HG03442 (cell line): ENCODE measurements at regions not wholly inside any gene's neighbourhood (a gene's known extent, or its start where the extent isn't known, plus 50 kb on each side); places are given as distances from the start of the nearest gene placed in this dataset.

ENCODE experiments used
- ATAC-seq: cut with Tn5 transposase; IDR thresholded peaks from one replicate; pipeline ENCODE4 v1.9.1; 2021; ENCODE audit warnings: mild to moderate bottlenecking, moderate library complexity; ENCODE audit not compliant: unreplicated experiment

DNA sequence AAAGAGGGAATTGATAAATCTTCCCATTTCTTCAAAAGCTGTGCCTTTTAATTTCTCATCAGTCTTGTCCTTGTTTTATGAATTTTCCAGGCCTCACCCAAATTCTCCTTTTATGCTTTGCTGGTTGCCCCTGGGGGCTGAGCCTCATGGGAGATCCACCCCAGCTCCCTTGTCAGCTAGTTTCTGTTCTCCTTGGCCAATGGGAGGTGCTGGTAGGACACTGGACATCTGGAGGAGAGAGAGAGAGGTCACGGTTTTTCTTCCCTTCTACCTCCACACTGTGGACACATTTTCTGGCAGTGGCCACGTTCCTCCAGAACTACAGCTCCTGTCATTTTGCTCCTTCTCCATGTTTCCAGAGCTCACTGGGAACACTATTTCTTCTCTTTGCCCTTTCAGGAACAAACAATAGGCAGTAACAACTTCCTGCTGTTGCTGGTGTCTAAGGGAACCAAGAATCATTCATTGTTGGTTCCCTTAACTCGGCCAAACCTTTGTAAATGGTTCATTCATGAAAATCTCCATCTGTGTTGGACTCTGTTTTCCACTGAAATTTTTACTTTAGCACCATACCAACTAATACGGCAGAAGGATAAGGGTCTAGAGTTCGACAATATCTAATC is 334.5 kb downstream of the GPAT3 start:
- no peak for ATAC-seq

DNA sequence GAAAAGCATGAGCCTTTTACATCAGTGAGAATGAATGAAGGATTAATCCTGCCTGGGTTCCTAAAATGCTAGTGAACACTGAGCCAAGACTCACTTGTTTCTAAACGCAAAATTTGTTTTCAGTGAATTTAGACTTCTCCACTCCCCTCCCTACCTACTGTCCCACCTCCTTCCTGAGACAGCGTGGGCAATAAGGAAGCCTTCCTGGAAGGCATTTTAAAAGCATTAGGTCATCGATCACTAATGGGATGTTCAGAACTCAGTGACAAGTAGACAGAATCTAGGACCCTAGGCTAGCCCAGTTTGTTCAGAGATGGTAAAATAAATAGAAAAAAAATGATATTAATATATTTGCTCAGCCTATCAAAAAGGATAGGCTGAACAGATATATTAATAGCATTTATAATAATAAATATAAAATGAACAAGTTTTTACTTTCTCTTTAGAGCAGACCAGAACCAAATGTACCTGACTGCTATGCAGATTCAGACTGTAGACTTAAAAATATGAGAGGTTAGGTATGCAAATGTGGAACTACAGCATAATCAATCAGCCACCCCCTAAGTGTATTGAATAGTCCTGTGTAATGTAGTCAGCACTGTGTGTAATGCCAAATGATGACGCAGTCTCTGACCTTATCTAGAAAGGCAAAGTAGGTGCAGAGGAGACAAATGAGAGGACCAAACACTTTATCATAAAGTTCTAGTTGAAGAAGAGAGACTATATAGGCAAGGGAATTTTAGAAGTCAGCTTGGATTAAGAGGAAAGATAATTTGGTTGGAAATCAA is 331.1 kb downstream of the GPAT3 start:
- ATAC-seq, result no peak

DNA sequence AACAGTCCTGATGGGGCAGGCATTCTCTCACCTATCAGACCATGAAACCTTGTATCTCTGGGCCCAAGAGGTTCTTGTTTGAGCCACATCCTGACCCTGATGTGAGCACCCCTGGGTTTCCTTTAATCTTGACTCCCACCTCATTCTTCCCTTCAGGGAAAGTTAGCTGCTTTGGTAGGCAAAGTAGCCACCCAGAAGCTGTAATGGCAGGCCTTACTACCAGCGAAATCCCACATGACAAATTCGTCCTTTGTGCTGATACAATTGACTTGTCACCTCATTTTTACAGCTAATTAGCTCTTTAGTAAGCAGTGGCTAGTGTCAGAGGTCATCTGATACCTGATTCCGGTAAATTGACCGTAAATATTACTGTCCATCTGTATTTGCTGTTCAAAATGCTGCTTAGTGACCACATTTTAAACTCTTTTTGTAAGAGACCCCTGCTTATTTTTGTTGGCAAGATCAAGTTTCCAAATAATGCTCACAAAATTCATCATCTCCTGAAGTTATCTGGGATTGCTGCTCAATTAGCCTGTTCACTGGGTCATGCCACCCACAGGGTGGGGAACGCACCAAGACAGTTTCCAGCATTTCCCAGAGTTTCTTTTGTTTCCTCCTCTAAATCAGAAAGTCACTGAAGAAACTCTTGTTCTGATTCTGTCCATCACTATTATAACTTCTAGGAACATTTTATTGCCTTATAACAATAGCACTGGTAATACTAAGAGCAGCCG is 329.7 kb downstream of the GPAT3 start:
- no peak for ATAC-seq

DNA sequence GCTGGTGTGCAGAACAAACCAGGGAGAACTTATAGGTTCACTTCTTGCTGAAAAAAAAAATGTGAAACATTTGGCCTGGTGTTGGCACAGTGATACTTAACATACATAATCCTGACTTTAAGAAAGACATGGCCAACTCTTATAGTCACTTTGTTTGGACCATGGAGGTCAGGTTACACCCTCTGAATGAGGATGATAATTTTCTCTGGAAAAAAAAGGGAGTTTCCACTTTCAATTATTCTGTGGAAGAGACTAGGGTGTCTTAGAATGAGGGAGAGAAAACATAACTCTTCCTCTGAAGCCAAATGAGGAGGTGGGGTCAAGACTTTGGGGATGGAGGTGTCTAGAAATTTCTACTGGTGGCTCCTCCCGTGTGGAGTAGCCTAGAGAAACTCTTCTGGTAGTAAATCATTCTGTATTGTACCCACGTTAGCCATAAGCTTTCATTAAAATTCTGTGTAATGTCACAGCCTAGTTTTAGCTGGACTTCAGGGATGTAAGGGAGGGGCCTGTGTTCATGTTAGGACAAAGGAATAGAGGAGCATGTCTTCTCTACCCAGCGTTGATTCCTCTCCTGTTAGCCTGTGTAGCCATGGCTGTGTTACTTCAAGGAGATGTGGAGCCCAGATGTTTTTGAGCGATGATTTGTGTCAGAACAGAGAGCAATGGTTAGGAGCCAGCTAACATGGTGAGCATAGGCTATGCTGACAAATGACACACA is 328.3 kb downstream of the GPAT3 start:
- ATAC-seq, result no peak

DNA sequence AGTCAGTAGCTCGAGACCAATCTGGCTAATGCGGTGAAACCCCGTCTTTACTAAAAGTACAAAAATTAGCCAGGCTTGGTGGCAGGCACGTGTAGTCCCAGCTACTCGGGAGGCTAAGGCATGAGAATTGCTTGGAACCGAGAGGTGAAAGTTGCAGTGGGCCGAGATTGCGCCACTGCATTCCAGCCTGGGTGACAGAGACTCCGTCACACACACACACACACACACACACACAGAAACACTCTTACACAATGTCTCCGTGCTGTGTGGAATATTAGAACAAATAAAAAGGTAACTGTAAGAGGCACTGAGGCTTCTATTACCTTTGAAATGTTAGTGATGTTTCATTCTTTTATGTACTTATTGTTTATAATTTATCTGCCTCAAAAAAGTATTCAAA is 326.6 kb downstream of the GPAT3 start:
- ATAC-seq, result no peak

DNA sequence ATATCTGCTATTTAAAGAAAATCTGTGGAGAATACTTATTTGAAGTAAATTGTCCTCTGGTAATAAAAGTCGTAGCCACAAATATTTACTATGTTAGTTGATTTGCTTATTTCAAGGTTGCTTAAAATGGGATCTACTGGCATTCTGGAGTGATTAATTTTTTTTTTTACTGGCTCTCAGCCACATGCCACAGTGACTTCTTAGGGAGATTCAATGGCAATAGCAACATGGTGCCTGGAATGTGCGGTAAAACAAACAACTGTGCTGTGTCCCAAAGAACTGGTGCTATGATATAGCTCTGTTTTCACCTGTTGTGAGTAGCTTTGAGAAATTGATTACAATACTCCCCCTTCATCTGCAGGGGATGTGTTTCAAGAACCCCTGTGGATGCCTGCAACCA is 324.3 kb downstream of the GPAT3 start:
- no peak for ATAC-seq

DNA sequence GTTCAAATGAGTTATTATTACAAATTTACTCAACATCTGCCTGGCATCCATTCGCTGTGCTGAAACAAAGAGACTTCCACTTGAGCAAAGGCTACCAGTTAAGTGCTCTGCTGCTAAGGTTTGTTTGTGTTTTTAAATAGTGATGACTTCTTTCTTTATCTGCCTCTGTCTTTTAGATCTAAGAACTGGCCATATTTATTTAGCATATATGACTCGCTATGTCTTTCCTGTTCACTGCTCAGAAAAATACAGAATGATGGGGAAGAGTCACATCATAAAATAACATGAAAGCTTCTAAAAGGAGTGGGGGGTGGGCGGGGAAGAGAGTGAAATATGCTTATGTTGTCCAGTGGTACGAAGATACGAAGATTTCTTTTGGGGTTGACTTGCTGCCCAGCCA is 322.2 kb downstream of the GPAT3 start:
- no peak for ATAC-seq

DNA sequence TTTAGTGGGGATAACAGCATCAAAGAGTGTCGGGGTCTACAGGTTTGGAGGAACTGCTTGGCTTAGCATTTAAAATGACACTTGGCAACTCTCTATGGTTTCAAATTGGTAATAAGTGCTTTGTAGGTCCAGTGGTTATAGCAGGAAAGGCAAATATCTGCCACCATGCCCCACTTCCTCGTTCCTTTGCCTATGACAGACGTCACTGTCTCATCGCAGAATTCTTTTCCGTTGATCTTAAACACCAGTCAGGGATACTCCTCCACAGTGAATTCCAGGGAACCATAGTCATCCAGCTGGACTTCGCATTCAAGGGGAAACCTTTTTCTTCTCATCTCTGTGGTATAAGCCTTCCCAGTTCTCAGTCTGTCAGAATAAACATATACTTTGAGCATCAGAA is 319.1 kb downstream of the GPAT3 start:
- no peak for ATAC-seq

DNA sequence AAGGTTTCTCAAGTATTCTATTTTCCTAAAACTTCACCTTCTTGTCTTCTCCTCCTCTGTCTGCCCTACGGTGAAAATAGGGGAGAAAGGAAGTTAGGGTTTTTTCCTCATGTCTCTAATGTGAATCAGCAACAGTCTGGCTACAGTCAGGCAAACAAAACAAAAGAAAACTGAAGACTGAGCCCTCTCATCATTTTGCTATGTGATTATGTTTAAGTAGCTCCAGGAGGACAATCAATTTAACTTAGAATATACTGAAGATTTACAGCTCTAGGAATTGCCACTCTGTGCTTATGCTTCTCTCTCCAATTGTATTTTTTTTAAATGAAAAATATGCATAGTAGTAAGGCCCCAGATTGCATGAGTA is 316.2 kb downstream of the GPAT3 start:
- ATAC-seq, result no peak

DNA sequence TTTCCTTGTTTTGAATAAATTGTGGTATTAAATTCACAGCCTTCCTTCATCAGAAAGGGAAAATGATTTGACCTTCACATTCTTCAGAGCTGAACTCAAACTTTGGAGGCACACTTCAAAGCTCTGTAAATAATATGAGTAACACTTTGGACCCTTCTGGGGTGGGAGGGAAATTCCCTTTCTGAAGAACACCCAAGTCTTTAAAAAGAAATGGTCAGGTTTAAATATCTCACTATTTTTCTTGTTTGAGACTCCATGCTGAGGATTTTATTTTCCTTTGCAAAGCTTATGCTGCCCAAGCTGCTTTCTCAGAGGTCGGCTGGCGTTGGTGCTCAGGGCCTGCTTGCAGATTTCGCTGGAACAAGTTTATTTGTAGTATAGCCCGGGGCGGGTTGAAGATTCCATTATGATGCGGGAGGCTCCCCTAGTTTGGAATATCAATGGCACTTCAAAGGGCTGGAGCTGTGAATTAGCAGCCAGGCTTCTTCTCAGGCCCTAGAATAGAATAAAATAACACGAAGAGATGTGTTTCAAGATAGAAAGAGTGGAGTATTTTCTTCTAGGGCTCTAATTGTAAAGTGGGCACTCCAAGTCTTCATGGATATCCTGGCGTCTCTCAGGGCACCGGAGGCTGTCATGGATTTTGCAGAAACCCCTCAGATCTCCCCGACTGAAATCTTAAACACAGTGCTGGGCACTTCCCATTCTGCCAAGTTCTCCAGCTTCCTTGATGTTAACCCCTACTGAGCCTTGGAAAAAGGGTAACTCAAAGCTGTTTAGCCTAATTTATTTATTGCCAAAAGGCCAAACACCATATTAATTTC is 315.6 kb downstream of the GPAT3 start:
- ATAC-seq, result no peak

DNA sequence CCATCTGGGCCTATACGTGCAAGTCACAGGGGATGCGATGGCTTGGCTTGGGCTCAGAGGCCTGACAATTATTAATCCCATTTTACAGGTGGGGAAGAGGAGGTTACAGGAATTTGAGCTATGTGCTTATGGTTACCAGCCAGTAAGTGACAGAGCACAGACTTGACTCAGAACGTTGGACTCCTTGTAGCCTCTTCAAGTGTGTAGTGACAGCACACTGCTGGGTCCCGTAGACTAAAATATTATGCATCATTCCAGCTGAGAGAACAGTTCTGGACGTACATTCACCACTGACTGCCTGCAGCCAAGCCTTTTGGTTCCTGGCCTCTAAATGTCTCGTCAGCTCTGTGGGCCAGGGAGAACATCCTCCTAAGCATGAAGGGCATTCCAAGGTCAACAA is 314.5 kb downstream of the GPAT3 start:
- no peak for ATAC-seq

DNA sequence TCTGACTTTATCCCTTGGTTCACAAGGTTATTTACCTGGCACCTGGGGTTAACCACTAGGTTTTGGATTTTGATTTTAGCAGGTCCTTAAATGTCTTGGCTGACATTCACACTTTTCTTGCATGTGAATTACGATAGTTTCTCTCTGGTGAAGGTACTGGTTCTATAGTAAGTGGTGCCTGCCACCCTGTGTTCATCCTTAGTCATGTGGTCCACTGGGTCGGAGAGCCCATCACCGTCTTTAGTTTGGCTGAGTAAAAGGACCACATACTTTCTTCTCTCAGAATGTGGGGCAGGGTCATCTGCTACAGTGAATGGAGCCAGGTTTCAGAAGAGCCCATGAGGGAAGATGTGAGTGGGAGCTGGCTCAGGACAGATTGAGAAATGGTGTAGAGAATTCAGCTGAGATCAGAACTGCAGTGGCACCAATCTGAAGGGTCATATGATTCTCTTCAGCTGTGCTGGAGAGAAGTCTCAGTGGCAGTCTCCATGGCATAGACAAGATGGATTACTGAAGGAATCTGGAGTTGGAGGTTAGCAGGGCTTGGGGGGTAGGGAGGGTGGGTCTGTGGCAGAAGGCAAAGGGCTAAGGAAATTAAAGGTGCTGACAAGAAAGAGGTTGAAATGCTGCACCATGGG is 310.4 kb downstream of the GPAT3 start:
- ATAC-seq, result no peak

DNA sequence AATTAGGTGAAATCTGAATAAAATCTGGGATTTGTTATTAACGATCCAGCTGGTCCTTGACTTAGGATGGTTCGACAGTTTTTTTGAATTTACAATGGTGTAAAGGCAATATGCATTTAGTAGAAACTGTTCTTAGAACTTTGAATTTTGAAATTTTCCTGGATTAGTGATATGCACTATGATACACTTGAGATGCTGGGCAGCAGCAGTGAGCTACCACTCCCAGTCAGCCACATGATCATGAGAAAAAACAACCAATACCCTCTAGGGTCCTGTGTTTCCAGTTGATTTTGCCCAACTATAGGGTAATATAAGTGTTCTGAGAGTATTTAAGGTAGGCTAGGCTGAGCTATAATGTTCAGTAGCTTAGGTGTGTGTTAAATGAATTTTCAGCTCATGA is 303.7 kb downstream of the GPAT3 start:
- no peak for ATAC-seq

DNA sequence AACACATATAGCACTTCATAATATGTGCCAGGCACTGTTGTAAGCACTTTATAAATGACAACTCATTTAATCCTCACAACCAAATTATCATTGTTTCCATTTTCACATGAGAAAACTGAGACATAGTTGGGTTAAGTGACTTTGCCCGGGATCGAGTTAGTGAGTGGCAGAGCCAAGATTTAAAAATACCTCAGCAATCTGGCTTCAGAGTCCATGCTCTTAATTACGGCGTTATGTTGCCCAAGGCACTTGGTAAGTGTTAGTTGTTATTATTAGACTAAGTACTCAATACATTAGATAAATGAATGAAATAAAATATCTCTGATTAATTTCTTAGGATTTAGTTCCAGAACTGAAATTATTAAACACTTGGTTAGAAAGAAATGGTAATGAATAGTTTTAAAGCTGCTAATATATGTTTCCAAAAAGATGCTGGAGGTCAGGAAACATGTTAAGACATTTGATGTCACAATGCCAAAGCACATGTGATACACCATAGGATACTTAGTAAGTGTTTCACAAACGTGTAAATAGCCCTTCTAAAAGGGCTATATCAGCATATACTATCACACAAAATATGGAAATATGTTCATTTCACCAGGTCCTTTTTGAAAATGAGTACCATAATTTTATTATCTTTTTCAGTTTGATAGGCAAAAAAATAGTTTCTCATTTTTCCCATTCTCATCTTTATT is 301.9 kb downstream of the GPAT3 start:
- ATAC-seq, result no peak

DNA sequence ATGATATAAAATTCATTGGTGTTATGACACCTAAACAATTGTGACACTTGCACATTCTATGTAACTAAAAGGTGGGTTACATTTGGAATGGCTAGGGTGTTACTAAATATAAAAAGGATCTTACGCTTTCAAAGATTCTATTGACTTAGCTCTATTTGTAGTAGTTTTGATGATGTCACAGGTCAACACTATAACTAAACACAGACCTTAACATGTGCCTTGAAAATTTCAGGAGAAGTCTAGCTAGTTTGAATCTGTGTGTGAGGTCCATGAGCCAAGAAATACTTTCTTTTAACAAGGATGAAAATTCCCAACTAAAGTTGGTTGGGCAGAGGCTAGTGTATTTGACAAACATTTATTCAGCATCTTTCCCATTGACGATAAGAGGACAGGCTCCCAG is 298.0 kb downstream of the GPAT3 start:
- no peak for ATAC-seq

DNA sequence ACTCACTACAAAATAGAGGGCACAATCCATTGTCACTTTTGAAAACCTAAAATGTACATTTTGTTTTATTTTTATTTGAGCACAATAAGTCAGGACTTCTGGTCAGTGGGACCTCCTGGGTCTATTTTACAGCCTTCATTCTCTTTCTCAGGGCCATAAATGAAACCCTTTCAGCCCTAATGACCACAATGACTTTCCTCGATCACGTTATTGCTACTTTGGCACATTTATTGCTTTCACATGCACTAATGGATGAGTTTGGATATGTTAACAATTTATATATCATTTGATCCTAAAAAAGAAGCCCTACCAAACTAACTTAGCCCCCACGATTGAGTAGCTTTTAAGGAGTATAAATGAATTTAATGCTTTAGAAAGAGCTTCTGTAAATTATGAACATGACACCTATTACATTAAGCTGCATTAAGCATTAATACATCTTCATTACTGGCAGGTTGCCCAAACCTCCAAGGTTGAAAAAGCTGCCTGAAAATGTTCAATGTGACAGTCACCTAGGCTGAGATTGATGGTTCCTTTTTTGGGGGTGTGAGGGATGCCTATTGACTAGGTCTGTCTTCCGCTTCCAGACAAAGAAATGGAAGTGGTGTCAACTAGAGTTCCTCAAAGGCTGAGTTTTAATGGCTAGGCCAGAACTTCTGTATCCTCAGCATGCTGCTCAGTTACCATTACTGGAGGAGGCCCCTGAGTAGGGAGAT is 296.4 kb downstream of the GPAT3 start:
- no peak for ATAC-seq

DNA sequence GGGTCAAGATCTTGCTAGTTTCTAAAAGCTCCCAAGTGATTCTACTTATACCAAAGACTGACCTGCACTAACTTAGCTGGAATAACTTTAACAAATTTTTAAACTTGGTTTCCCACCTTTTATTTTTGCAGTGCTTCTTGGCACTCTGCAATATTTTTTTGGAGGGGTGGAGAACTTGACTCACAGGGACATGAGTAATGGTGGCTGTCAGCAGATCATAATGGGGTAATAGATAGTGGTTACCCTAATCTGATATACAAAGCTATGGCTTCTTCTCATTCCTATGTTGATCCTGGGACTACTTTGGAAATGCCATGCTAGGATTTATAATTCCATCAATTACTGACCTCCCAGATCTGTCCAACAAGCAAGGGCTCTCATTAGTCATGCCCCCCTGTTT is 295.7 kb downstream of the GPAT3 start:
- no peak for ATAC-seq

DNA sequence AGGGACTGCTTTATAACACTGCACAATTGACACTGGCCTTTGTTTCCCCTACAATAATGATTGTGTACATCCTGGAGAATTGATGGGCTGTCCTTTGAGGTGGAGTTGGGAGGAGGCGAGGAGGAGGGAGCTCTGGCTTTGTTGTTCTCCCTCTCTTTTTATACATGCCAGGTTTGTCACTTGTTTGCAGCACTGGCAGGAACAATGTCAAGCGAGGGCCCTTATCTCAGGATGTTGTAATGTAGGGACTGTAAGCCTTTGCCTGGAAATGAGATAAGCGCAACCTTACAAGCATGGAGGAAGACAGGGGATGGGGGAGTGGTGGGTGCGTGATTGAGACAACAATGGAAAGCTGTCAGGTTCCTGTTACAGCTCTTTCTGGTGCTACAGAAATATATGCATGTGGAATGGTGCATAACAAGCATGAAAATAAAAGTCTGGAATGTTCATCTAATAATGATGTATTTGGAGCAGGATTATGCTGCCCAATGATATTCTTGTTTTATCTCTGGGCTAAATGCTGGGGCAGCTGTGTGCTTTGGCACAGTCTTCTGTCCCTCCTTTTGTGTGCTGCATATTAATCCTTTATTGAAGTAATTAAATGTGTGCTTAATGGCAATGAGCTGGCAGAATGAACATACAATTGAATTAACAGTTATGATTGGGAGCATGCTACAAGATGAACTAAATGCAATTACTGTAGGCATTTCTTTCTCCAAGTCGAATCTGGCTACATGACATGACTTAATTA is 294.4 kb downstream of the GPAT3 start:
- ATAC-seq, result no peak
